ENCODE measurements at regions not wholly inside any gene's neighbourhood (a gene's known extent, or its start where the extent isn't known, plus 50 kb on each side); places are given as distances from the start of the nearest gene placed in this dataset.
"Not testable (repeated sequence)": the region's sequence is repeated elsewhere in the genome, so short reads cannot be mapped to it uniquely, and the experiment has no call there.

DNA sequence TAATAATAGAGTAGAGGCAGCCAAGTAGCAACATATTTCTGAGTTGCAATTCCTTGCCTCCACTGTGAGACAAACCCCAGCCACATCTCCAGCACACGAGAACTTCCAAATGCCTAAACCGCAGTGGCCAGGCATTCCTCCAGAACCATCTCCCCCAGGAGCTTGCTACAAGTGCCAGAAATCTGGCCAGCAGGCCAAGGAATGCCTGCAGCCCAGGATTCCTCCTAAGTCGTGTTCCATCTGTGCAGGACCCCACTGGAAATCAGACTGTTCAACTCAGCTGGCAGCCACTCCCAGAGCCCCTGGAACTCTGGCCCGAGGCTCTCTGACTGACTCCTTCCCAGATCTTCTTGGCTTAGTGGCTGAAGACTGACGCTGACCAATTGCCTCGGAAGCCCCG lies 937.2 kb upstream of the HS3ST1 start:
- not testable (repeated sequence) for DNase-seq

DNA sequence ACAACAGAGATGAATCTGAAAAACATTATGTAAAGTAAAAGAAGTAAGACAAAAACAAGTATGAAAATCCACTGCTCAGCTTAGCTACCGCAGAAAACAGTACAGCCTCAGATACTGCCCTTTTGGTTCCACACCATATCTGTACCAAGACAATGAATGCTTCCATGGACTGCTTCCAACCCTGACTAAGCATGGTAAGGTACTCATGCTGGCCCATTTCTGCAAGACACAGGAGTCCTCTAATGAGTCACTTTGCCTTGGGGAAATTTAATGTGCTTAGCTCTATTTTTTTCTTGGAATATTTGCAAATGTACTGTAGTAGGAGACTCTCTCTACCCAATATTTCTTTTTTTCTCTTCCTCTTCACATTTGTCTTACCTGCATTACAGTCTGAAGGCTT lies 931.7 kb upstream of the HS3ST1 start:
- no peak for DNase-seq

DNA sequence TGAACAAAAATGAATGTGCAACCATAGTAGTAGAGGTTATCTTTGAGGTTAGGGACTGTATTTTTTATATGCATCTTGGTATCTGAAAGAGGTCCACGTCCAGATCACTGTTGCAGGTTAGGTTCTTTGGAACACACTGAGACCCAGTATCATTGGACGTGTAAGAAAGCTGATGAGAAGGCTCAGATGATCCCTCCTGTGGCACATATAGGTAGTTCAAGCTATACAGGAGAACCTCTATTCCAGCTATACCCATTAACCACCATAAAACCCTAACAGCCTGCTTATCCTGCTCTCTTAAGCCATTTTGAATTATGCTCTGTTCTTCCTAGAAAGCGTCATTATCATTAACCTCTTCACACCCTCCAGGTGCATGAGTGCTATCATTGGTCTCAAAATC lies 930.7 kb upstream of the HS3ST1 start:
- no peak for DNase-seq

DNA sequence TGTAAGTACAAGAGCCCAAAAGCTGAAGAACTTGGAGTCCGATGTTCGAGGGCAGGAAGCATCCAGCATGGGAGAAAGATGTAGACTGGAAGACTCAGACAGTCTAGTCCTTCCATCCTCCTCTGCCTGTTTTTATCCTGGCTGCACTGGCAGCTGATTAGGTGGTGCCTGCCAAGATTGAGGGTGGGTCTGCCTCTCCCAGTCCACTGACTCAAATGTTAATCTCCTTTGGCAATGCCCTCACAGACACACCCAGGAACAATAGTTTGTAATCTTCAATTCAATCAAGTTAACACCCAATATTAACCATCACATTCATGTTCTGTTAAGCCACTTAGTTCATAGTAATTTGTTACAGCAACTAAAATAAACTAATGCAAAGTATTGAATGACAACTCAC lies 904.4 kb upstream of the HS3ST1 start:
- peak in 1 of 3 donors; percentile 5 for DNase-seq

DNA sequence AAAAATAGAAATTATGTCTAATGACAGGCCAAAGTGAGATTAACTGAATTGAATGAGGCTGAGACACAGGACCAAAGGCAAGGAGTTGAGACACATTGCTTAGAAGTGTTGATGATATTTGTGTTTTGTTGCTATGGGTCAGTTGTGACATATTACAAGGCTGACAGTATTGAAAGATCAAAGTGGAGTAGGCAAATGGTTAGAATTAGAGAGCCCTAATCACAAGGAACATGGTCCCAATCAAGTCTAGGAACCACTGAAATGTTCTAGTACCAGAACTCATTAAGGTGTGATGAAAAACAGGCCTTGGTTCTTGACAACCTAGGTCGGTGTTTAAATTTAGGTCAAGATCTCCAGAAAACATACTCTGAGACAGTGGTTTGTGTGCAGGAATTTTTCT lies 896.3 kb upstream of the HS3ST1 start:
- no peak for DNase-seq

DNA sequence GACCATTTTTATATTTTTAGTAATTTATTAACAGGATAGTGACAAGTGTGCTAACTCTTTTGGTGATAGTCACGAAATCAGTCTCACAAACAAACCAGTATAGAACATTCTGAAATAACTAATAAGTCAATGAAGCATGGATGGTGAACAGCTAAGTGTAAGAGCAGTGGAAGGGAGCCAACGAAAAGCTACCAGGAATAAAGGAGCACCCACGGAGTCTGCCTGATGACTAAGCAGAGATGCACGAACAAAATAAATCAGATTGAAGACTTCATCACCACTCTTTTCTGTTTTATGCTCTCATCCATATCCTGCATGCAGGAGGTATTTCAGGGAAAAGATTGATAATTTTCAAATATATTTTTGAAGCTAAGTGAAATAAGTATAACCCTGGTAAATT lies 891.1 kb upstream of the HS3ST1 start:
- no peak for DNase-seq

DNA sequence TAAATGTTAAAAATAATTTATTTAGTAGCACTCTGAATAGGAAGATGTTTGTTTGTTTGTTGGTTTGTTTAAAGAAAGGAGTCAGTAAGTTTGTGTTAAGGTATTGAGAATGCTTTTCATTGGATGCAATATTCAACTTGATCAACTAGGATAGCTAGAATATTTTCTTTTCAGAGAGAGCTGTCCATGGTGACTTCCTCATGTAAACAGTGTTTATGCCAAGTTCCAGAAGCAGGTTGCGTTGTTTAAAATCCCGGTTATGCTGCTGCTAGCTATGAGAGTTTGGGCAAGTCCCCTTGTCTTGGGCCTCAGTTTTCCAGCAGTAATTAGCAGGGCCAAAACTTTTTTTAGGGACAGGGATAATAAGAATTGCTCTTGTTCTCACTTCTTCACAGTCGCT lies 876.2 kb upstream of the HS3ST1 start:
- no peak for DNase-seq

DNA sequence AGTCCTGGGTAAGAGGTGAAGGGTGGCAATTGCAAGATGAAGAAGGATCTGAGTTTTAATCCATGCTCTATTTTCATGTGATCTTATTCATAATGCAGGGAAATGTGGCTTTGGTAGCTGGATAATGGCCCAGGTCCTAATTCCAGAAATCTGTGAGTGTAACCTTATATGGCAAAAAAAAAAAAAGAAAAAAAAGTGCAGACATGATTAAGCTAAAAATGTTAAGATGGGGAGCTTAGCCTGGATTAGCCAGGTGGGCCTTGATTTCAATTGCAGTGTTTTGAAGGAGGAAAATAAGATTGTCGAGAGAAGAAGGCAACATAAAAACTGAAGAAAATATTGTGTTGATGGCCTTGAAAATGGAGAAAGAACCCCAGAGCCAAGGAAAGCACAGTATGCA lies 867.7 kb upstream of the HS3ST1 start:
- no peak for DNase-seq

DNA sequence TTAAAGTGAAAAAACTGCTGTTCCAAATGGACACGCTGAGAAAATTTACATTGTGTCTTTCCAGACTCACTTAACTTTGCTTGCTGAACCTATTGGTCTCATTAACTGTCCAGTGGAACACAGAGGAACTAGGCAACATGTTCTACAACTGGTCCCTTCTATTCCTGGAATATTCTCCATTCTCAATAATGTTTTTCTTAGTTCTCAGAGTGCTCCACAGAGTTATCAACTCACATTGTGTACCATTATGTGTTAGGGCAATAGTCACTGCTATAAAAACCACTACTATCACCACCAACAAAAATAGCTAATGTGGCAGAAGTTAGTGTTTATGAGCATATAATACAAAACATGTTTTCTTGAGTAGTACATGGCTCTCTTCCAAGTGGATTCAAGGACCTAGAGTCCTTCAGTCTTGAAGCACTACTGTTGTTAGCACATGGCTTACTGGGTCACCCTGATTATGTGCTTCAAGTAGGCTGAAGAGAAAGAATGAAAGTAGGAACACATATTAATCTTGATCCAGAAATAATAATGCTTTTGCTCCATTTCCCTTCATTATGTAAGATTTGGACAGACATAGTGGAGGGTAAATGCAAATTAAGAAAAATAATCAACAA lies 865.3 kb upstream of the HS3ST1 start:
- no peak for DNase-seq

DNA sequence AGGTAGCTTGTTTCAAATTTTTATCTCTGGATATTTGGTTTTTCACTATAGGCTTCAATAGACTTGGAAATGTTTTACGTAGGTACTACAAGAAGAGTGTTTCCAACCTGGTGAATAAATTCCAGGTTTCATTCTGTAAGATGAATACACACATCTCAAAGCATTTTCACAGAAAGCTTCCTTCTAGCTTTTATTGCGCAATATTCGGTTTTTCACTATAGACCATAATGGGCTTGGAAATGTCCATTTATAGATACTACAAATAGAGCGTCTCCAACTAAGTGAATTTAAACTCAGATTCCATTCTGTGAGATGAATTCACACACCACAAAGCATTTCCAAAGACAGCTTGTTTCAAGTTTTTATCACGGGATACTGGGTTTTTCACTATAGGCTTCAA lies 857.7 kb upstream of the HS3ST1 start:
- DNase-seq: no peak

DNA sequence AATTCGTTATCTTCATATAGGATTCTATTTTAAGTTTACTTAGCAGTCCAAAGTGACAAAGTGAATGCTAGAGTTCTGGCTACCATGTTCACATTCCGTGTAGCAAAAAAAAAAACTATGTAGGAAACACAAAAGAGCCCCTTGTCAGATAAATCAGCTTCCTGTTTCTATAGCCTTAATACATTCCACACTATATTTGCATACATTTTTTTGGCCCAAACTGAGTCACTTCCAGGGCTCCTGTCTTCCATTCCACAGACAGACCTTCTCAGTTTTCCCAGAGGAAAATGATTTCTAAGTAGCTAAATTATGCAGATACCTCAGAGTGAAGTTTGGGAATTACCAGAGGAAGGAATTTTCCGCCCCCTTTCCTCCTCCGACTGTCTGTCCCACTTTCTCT lies 841.9 kb upstream of the HS3ST1 start:
- no peak for DNase-seq

DNA sequence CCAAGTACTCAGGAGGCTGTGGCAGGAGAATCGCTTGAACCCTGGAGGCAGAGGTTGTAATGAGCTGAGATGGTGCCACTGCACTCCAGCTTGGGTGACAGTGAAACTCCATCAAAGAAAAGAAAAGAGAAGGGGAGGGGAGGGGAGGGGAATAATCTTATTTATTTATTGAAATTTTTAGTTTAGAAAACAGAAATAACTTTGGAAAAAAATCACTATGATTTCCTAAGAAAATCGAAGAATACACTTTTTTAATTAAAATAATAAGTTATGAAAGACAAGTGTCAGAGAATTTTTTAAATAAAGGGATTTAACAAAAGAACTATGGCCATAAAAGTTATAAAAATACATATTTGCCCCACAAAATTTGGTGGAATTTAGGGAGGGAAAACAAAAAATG lies 836.9 kb upstream of the HS3ST1 start:
- no peak for DNase-seq

DNA sequence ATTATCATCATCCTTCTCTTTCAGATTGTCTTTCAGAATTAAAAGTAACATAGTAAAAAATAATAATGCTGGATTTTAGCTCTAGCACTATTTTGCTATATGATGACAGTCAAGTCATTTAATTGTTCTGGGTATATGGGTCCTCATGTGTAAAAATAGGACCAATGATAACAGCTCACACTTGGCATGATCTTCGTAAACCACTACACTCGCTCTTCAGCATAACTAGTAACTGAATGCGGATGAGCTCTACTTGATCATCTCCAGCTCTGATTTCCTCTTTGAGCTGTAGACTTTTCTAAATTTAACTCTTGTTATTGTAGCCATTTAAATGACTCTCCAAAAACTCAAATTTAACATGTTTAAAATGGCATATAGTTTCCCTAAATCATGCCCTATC lies 831.8 kb upstream of the HS3ST1 start:
- DNase-seq: no peak

DNA sequence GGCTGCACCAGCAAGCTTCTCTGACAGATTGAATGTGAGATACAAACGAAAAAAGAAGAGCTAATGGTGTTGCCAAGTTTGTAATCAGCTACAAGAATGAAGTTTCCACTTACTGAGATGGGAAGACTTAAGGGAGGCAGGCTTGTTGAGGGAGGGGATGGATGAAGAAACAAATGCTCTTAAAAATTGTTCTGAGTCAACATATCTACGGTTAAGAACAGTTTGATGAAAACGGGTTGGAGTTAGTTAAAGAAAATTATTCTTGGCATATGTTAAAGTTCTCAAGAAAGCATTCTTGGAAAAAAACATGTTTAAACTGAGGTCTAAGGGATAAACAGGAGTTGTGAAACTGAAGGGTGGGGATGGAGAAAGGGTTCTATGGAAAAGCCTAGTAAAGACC lies 816.3 kb upstream of the HS3ST1 start:
- DNase-seq: no peak

DNA sequence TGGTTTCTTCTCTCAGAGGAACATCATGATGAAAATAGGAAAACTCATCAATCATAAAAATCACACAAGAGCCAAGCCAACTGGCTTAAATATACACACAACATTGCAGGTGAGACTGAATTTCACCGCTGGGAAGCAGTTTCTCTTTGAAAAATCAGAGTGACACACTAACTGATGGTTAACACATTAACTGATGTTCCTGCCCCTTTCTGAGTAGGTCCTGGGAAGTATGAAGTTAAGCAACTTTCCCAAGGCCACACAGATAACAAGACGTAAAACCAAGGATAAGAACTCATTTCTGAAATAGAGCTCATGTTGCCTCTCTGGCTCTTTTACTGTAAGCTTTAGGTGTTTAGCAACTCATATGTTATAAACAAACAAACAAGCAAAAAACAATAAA lies 813.7 kb upstream of the HS3ST1 start:
- no peak for DNase-seq

DNA sequence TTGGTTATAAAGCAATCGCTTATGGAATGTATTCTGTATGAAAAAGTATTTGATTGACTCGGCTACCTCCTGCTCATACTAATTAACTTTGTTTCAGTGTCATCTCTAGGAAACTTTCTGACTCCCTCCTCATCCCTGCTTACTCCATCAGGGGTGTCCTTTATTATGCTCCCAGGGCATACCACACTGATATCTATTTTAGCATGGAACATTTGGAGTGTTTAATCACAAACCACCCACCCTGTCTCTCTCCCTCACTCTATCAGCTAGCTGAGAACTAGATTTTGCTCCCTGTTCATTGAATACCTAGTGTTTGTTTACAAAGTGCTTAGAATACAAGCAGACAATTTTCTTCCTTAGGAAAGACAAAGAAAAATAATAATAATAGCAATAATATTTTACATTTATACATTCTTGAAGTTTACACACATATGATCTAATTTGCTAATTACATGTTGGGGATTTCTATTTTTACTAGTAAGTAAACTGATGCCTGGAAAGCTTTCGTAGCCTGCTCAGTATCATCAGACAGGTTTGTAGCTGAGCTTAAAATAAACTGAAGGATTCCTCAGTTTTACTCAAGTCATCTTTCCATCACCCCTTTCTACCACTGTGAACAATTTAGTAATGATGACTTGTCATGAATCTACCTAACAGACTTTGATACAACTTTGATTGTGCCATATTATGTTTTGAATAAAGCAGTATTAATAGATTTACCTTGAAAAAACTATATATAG lies 811.4 kb upstream of the HS3ST1 start:
- DNase-seq: no peak

DNA sequence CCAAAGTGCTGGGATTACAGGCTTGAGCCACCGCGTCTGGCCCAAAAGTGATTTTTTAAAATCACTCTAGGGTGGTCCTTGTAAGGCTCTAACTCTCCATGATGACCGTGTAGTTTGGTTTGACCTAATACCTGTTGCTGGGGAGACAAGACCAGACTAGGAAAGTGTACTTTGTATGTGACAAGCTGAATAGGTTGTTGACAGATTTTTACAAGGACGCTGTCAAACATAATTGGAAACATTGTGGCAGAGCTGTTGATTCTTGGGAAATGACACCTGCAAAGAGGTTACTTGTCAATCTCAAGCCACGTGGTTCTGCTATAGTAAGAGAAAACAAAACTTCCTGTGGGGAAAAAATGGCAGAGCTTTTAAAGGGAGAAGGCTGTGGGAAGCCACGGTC lies 802.4 kb upstream of the HS3ST1 start:
- no peak for DNase-seq

DNA sequence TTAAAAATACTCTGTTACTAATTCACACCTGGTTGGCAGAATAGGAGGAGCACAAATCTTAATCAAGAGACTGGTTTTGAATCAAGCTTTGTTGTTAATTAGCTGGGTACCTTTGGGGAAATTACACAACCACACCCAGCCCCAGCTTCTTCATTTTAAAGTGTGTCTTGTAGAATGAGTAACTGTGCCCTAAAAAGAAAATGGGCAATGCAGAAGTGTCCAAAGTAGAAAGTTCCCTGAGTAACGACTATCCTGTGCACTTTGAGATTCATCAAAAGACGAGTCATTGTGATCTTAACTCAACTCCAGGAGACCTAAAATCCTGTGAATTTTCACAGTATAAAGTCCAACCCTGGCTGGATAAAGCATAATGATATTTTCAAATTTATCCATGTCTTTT lies 792.3 kb upstream of the HS3ST1 start:
- DNase-seq: no peak

DNA sequence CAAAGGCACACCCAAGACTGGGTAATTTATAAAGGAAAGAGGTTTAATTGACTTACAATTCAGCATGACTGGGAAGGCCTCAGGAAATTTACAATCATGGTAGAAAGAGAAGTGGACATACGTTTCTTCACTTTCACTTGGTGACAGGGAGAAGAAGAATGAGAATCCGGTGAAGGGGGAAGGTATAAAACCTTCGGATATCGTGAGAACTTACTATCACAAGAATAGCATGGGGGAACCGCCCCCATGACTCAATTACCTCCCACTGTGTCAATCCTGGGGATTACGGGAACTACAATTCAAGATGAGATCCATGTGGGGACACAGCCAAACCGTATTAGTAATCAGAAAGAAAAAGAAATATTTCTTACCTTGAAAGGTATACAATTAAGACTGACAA lies 782.9 kb upstream of the HS3ST1 start:
- DNase-seq: no peak

DNA sequence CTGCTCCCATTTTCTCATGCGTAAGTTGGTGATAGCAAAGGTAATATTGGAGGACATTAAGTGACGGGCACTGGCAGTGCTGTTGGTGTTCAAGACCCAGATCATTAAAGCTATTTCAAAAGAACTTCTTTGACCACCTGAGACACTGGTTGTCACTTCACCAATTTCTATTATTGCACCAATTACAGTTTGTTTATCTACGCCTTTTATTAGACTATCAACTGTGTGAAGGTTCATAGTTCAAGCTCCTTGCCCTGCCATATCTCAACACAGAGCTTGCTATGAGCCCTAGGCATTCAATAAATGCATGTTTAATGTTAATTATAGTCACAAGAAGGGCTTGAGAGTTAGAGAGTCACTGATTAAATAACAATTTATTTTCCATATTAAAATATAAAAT lies 778.7 kb upstream of the HS3ST1 start:
- no peak for DNase-seq

DNA sequence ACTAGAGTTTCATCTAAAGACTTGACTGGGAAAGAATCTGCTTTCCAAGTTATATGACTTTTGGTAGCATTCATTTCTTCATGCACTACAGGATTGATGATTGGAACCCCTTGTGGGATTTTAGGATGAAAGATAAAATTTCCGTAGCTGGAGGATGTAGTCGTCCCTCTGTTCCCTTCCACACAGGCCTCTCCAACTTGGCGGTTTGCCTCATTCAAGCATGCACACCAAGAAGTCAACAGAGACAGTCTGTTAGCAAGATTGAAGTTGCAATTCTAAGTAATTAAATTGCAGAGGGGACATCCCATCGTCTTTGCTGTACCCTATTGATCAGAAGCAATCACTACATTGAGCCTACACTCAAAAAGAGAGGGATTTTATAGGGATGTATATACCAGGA lies 777.4 kb upstream of the HS3ST1 start:
- peak in 1 of 3 donors; percentile 1 for DNase-seq

DNA sequence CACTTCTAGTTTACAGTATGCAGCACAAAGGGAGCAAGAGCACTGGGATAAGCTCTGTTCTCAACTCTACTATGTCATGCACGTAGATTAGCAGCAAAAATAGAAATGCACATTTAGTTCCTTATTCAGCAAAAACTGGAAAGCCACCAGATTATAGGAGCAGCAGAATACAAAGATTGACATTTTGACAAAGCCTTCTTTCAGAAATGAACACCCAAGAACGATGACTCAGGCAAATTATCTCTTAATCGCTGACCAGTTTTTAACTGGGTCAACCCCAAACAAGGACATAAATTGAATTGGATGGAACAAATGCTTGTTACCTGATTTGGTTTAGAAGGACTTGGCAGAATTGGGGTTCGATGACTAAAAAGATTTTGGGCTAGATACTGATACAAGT lies 775.3 kb upstream of the HS3ST1 start:
- DNase-seq: no peak

DNA sequence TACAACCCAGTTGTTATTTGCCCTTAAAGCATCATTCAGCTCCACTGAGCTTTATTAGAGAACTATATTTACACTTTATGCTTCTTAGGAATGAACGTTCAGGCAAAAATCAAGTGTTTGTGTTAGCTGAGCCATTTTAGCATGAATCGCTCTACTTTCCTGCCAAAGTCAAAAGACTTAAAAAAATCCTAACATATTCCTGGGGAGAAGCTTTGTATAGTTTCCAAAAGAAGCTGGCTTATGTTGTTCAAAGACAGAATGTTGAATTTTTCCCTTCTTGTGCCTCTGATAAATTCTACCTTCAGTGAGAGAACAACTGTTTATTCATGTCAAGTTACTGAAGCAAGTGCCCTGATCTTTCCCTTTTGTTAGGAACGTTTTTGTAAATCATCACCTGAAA lies 771.5 kb upstream of the HS3ST1 start:
- DNase-seq: peak in 1 of 3 donors; percentile 3

DNA sequence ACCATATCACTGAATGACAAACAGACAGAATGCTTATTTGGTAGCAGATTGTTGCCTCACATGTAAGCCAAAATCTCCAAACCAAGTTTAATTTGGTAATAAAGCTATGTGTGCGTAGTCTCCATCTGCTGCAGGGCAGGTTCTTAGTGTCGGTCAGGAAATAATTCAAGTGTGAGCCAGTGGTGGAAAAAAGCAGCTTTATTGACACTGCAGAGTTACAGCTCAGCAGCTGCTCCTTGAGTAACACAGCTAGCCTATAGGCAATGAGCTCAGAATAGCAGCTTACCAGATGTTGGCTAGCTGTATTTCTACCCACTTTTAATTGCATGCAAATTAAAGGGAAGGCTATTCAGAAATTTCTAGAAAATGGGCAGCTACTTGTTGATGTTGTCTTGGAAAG lies 757.8 kb upstream of the HS3ST1 start:
- no peak for DNase-seq
